GM18907 (cell line): ENCODE measurements at regions not wholly inside any gene's neighbourhood (a gene's known extent, or its start where the extent isn't known, plus 50 kb on each side); places are given as distances from the start of the nearest gene placed in this dataset.

ENCODE experiments used
- ATAC-seq: cut with Tn5 transposase; IDR thresholded peaks from one replicate; pipeline ENCODE4 v1.9.1; 2021; ENCODE audit warnings: mild to moderate bottlenecking, moderate library complexity; ENCODE audit not compliant: unreplicated experiment

GRCh38 chr9:82149501-82149946, 161.0 kb downstream of the SPATA31D1 start:
- no peak for ATAC-seq

GRCh38 chr9:82152181-82152580, 163.6 kb downstream of the SPATA31D1 start:
- ATAC-seq = no peak

GRCh38 chr9:82153032-82153431, 164.5 kb downstream of the SPATA31D1 start:
- peak; percentile 60 for ATAC-seq

GRCh38 chr9:82154573-82154972, 166.0 kb downstream of the SPATA31D1 start:
- no peak for ATAC-seq

GRCh38 chr9:82161876-82162275, 173.3 kb downstream of the SPATA31D1 start:
- no peak for ATAC-seq

- ATAC-seq = no peak
These were observed 175.6 kb downstream of the SPATA31D1 start for GRCh38 chr9:82164159-82164558.

- no peak for ATAC-seq
These were observed 178.7 kb downstream of the SPATA31D1 start for GRCh38 chr9:82167296-82167695.

- no peak for ATAC-seq
These were observed 180.0 kb downstream of the SPATA31D1 start for GRCh38 chr9:82168585-82168984.

GRCh38 chr9:82170866-82171265, 182.3 kb downstream of the SPATA31D1 start:
- ATAC-seq = no peak

- no peak for ATAC-seq
These were observed 182.7 kb downstream of the SPATA31D1 start for GRCh38 chr9:82171271-82171670.

- ATAC-seq = no peak
These were observed 192.1 kb downstream of the SPATA31D1 start for GRCh38 chr9:82180711-82181110.

GRCh38 chr9:82183181-82183860, 194.7 kb downstream of the SPATA31D1 start:
- ATAC-seq = no peak

- ATAC-seq = peak; percentile 85
These were observed 196.0 kb downstream of the SPATA31D1 start for GRCh38 chr9:82184524-82184923.

GRCh38 chr9:82188817-82189216, 200.2 kb downstream of the SPATA31D1 start:
- no peak for ATAC-seq

- no peak for ATAC-seq
These were observed 202.7 kb downstream of the SPATA31D1 start for GRCh38 chr9:82191082-82191770.

GRCh38 chr9:82192211-82192610, 203.6 kb downstream of the SPATA31D1 start:
- ATAC-seq = no peak

- ATAC-seq = no peak
These were observed 208.3 kb downstream of the SPATA31D1 start for GRCh38 chr9:82196622-82197441.

GRCh38 chr9:82201196-82201595, 212.6 kb downstream of the SPATA31D1 start:
- ATAC-seq = no peak

GRCh38 chr9:82202808-82203207, 214.2 kb downstream of the SPATA31D1 start:
- no peak for ATAC-seq

GRCh38 chr9:82206490-82206889, 217.9 kb downstream of the SPATA31D1 start:
- ATAC-seq = no peak

GRCh38 chr9:82206946-82207345, 218.4 kb downstream of the SPATA31D1 start:
- peak; percentile 64 for ATAC-seq
